Activated naive CD4-positive, alpha-beta T cell treated with anti-CD3 and anti-CD28 coated beads, Interleukin-2, amount 10 ng/mL, durations not matched to agents 7 days and 5 days (primary cell): ENCODE measurements at regions not wholly inside any gene's neighbourhood (a gene's known extent, or its start where the extent isn't known, plus 50 kb on each side); places are given as distances from the start of the nearest gene placed in this dataset.
A peak's percentile ranks its signal among the peaks of the same experiment; 100 is the strongest.

Experiments
- CTCF ChIA-PET: fragments of 350-600 bp; sonication (Branson Sonifier 250); formaldehyde crosslinking; loops from one replicate; lab custom pipeline; 2021; ENCODE audit warnings: antibody characterized with exemption; lab: Charles Lee
- DNase-seq: peaks from one replicate; pipeline ENCODE4 v3.0.0-alpha.2; 2020
- H3K27ac Mint-ChIP-seq: one replicate; pipeline ENCODE4 v1.8.0; 2021; ENCODE audit warnings: mild to moderate bottlenecking, moderate library complexity, mixed read lengths
- H3K27me3 Mint-ChIP-seq: one replicate; pipeline ENCODE4 v1.8.0; 2021; ENCODE audit warnings: mild to moderate bottlenecking, mixed read lengths
- H3K36me3 Mint-ChIP-seq: one replicate; pipeline ENCODE4 v1.8.0; 2021; ENCODE audit warnings: mixed read lengths
- H3K4me1 Mint-ChIP-seq: one replicate; pipeline ENCODE4 v1.8.0; 2021; ENCODE audit warnings: mixed read lengths
- H3K4me3 Mint-ChIP-seq: one replicate; pipeline ENCODE4 v1.8.0; 2021; ENCODE audit warnings: mild to moderate bottlenecking, moderate library complexity, mixed read lengths
- H3K9me3 Mint-ChIP-seq: one replicate; pipeline ENCODE4 v1.8.0; 2021; ENCODE audit warnings: mixed read lengths

DNA sequence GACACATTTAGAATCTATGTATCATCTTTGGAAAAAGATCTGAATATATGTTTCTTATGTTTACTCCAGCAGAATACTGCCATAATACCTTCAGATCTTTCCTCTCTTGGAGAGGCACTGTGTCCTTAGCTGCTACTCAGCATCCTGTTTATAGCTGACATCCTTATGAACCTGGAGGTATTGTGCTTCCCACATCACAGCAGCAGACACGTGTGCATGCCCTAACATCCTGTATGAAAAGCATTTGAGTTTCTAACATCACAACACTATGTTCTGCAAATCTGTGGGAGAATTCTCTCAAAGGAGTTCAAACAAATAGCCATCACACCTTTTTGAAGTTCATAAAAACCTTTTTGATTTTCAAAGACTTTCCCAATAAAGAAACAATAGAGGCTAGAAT is 216.0 kb downstream of the GJA1 start:
- Mint-ChIP-seq H3K27ac (peak overlapping the region; percentile 88), H3K4me1 (peaks cover 37% of the 10 kb centered on the region), H3K4me3 (no peak overlapping the region), H3K9me3 (no peaks in the 10 kb centered on the region), H3K27me3 (no peaks in the 10 kb centered on the region), H3K36me3 (no peaks in the 10 kb centered on the region)
- peak; percentile 46 for DNase-seq
- CTCF ChIA-PET = no interaction called here

DNA sequence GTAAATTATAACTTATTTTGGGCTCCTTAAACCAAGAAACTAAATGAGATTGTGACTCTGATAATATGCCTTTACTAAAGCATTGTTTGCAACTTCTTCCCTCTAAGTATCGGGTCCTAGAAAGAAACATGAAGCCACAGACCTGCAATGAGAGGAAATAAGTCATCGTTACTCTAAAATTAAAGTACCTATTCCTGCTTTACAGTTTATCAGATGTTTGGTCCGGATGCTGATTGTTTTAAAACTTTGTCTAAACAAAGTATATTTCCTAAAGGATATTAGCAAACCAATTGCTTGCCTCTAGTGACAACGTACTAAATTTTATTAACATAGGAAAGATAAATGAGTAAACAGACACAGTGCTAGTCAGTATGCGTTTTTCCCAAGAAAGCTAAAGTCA is 216.8 kb downstream of the GJA1 start:
- H3K4me1 Mint-ChIP-seq = peaks cover 37% of the 10 kb centered on the region
- no peaks in the 10 kb centered on the region for H3K36me3 Mint-ChIP-seq
- no peak for DNase-seq
- CTCF ChIA-PET = no interaction called here
- H3K9me3 Mint-ChIP-seq = no peaks in the 10 kb centered on the region
- H3K27ac Mint-ChIP-seq = peak overlapping the region; percentile 88
- peak overlapping the region; percentile 27 for H3K4me3 Mint-ChIP-seq
- H3K27me3 Mint-ChIP-seq = no peaks in the 10 kb centered on the region

DNA sequence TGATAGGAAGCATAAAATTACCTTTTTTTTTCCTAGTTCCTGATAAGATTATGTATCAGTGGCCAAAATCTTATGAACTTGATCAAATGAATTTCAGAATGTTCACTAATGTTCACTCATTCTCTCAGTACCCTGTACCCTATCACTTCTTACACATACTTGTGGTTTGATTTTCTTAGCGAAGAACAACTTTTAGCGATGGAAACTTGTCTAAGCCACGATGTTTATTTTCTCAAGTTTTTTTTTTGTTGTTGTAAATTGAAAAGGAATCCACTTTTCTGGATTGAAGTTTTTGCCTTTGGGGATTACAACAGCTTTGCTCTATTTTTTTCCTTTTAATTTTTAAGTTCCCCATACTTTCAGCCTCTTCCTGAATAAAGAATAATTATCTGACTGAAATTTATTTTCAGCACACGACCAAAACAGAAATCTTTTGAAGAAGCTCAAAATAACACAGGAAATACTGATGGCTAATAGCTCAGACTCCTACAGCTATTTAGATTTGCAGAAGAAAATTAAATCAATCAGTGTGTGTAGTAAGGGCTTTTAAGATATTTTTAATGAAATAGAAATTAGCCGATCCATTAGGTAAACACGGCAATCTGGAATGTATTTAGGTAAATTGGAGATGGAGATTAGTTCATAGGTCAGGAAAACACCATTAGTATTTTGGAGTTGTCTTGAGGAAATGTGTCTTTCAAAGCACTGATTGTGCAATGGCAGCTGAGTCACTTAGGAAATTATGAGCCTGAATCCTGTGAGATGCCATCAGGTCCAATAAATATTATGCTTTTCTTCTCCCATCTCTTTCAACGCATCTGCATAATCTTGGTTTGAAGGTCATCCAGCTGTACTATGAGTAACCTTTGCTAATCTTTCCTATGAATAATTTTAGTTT is 217.5 kb downstream of the GJA1 start:
- no peaks in the 10 kb centered on the region for H3K27me3 Mint-ChIP-seq
- no peak for DNase-seq

DNA sequence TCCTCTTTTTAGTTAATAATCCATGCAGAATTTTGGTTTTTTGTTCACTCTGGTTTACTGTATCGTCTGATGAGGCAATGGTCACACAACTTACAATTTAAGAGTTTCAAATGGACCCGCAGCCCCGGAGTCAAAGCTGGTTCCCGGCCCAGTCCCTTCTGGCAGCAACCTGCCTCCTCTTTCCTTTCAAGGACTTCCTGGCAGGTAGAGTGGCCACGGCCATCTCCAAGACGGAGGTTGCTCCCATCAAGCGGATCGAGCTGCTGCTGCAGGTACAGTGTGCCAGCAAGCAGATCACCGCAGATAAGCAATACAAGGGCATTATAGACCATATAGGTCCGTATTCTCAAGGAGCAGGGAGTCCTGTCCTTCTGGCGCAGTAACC is 218.2 kb downstream of the GJA1 start:
- CTCF ChIA-PET = no interaction called here
- DNase-seq = no peak
- Mint-ChIP-seq H3K4me1 (peaks cover 37% of the 10 kb centered on the region), H3K27me3 (no peaks in the 10 kb centered on the region), H3K4me3 (no peak overlapping the region), H3K27ac (no peak overlapping the region), H3K9me3 (no peaks in the 10 kb centered on the region), H3K36me3 (no peaks in the 10 kb centered on the region)

More for the DNA sequence above, 217.5 kb downstream of the GJA1 start:
- no peak overlapping the region for H3K4me3 Mint-ChIP-seq
- CTCF ChIA-PET = no interaction called here
- no peaks in the 10 kb centered on the region for H3K9me3 Mint-ChIP-seq
- no peaks in the 10 kb centered on the region for H3K36me3 Mint-ChIP-seq
- no peak overlapping the region for H3K27ac Mint-ChIP-seq
- H3K4me1 Mint-ChIP-seq = peaks cover 37% of the 10 kb centered on the region

DNA sequence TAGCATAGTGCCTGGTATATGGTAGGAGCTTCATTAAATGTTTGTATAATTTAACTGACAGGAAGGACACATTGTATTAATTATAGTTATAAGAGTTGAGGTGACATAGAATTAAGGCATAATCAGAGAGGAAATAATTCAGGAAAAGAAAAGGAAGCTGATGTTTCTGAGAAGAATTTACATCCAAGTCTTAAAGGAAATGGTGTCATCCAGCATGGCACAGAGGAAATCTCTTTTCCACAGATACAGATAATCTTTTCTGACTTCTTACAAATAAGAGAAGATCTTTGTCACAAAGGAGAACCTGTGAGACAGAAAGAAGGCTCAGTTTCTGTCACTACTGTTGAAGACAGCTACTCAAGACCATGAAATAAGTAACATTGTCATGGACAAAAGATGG is 222.5 kb downstream of the GJA1 start:
- Mint-ChIP-seq H3K4me1 (peaks cover 6% of the 10 kb centered on the region), H3K27ac (no peak overlapping the region), H3K4me3 (no peak overlapping the region), H3K36me3 (no peaks in the 10 kb centered on the region), H3K9me3 (no peaks in the 10 kb centered on the region), H3K27me3 (no peaks in the 10 kb centered on the region)
- CTCF ChIA-PET = no interaction called here
- DNase-seq = no peak

DNA sequence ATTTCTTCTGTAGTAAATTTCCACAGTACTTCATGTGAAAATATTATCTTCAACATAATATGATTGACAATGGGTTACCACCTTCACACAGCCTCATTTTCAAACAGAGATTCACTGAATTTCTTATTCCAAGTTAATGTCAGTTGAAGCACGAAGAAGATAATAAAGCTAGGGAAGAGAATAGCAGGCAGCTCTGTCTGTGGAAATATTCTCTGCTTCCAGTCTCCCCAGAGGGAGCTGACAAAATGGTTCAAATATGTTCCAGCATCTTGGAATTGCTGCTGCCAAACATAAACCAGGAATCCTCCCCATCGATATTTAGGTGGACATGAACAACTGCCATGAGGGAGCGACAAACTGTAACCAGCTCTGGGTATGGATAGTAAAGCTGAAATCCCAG is 224.8 kb downstream of the GJA1 start:
- Mint-ChIP-seq H3K4me1 (no peaks in the 10 kb centered on the region), H3K36me3 (no peaks in the 10 kb centered on the region), H3K27me3 (no peaks in the 10 kb centered on the region), H3K9me3 (no peaks in the 10 kb centered on the region), H3K27ac (no peak overlapping the region), H3K4me3 (no peak overlapping the region)
- DNase-seq = no peak
- CTCF ChIA-PET = no interaction called here

DNA sequence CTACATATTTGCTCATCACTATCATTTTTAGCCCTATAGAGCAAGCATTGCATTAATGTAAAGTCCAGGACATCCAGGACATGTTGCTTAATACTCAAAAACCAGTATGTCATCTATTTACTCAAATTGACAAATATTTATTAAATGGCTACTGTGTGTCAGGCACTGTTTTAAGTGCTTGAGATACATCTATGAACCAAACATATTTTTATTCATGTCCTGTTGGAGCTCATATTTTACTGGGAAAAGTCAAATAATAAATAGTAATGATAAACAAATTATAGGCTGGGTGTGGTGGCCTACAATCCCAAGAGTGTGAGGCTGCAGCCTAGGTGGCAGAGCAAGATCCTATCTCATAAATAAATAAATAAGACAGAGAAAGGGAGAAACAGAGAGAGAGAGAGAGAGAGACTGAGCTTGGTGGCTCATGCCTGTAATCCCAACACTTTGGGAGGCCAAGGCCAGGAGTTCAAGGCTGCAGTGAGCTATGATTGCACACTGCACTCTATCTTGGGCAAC is 227.9 kb downstream of the GJA1 start:
- Mint-ChIP-seq H3K36me3 (no peaks in the 10 kb centered on the region), H3K4me1 (no peaks in the 10 kb centered on the region), H3K27ac (no peak overlapping the region), H3K4me3 (no peak overlapping the region), H3K9me3 (no peaks in the 10 kb centered on the region), H3K27me3 (no peaks in the 10 kb centered on the region)
- DNase-seq = no peak
- CTCF ChIA-PET = no interaction called here

DNA sequence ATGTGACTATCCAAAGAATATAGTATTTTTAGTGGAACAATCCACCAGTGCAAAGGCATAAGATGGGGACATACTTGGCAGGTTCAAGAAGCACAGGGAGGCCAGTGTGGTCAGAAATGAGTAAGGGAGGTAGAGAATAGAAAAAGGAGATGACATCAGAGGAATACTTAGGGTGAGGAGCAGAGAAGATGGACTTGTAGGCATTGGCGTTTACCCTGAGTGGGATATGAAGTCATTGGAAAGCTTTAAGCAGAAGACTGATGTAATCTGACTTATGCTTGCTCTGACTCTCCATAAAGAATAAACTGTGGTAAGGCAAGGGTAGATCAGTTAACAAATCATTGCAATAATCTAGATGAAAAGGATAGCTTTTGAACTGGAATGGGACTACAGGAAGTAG is 228.7 kb downstream of the GJA1 start:
- H3K4me3 Mint-ChIP-seq = no peak overlapping the region
- H3K4me1 Mint-ChIP-seq = no peaks in the 10 kb centered on the region
- H3K27me3 Mint-ChIP-seq = no peaks in the 10 kb centered on the region
- no peaks in the 10 kb centered on the region for H3K36me3 Mint-ChIP-seq
- H3K9me3 Mint-ChIP-seq = no peaks in the 10 kb centered on the region
- no peak for DNase-seq
- CTCF ChIA-PET = no interaction called here
- no peak overlapping the region for H3K27ac Mint-ChIP-seq

DNA sequence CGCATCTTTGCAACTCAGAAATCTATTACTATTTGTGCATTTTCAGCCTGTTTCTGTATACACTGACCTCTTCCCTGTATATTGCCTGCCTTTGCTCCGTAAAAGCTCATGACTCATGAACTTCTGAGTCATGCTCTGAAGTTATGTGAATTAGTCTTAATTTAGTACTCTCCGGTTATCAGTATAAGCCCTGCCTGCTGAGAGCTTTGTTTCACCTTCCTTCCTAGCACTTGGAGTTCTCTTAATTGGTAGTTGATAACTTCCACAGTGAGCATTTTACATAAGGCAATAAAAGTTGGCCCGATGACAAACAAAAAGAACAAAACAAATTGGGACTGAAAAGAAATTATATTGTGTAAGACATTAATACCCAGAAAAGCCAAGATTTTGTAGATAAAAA is 231.4 kb downstream of the GJA1 start:
- Mint-ChIP-seq H3K27ac (no peak overlapping the region), H3K27me3 (no peaks in the 10 kb centered on the region), H3K9me3 (no peaks in the 10 kb centered on the region), H3K4me3 (no peak overlapping the region), H3K36me3 (no peaks in the 10 kb centered on the region), H3K4me1 (no peaks in the 10 kb centered on the region)
- CTCF ChIA-PET = no interaction called here
- no peak for DNase-seq

DNA sequence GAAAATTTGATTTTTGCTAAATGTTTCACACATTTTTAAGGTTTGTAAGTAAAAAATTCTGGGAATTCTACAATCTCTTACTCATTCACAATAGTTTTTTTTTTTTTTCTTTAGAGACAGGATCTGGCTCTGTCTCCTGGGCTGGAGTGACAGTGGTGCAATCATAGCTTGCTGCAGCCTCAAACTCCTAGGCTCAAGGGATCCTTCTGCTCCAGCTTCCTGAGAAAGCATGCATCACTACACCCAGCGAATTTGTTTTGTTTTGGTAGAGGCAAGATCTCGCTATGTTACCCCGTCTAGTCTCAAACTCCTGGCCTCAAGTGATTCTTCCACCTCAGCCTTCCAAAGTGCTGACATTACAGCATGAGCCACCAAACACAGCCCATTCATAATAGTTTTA is 232.8 kb downstream of the GJA1 start:
- H3K27ac Mint-ChIP-seq = no peak overlapping the region

DNA sequence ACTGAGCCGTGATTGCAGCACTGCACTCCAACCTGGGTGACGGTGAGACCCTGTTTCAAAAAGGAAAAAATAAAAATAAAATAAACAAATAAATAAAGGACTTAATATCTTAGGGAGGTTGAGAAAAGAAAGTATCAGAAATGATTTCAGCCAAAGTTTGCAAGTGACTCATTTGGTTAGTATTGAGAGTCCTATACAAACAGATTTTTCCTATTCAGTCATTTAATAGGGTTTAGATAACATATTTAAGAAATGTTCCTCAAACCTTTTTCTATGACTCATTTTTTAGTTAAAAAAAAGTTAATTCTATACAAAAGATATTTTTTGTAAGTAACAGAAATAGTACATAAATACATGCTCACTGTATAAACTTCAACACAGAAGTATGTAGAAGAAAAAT is 235.1 kb downstream of the GJA1 start:
- CTCF ChIA-PET = no interaction called here
- Mint-ChIP-seq H3K4me3 (no peak overlapping the region), H3K36me3 (no peaks in the 10 kb centered on the region), H3K27me3 (no peaks in the 10 kb centered on the region), H3K27ac (no peak overlapping the region), H3K9me3 (no peaks in the 10 kb centered on the region), H3K4me1 (no peaks in the 10 kb centered on the region)
- DNase-seq = no peak

More for the DNA sequence above, 232.8 kb downstream of the GJA1 start:
- no peaks in the 10 kb centered on the region for H3K27me3 Mint-ChIP-seq
- no peak overlapping the region for H3K4me3 Mint-ChIP-seq
- H3K4me1 Mint-ChIP-seq = no peaks in the 10 kb centered on the region
- CTCF ChIA-PET = no interaction called here
- DNase-seq = no peak
- no peaks in the 10 kb centered on the region for H3K36me3 Mint-ChIP-seq
- no peaks in the 10 kb centered on the region for H3K9me3 Mint-ChIP-seq

DNA sequence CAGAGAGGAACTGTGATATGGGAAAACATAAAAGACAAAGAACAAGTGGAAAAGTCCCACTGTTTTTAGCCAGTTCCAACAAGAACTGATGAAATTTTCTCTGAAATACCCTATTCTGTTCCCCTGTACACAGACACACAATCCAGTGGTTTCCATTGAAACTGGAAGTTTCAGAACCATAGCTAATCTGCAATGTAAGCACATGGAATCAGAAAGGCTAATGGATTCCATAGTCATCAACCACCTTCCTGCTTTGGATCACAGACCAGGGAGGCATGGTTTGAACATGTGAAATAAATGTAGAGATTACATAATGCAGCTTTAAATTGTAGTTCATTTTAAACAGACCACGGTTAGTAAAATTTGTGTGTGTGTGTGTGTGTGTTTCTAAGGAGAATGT is 242.1 kb downstream of the GJA1 start:
- no peaks in the 10 kb centered on the region for H3K27me3 Mint-ChIP-seq
- DNase-seq = no peak
- H3K36me3 Mint-ChIP-seq = no peaks in the 10 kb centered on the region
- CTCF ChIA-PET = no interaction called here
- no peak overlapping the region for H3K27ac Mint-ChIP-seq
- H3K4me1 Mint-ChIP-seq = no peaks in the 10 kb centered on the region
- H3K4me3 Mint-ChIP-seq = no peak overlapping the region
- H3K9me3 Mint-ChIP-seq = no peaks in the 10 kb centered on the region

DNA sequence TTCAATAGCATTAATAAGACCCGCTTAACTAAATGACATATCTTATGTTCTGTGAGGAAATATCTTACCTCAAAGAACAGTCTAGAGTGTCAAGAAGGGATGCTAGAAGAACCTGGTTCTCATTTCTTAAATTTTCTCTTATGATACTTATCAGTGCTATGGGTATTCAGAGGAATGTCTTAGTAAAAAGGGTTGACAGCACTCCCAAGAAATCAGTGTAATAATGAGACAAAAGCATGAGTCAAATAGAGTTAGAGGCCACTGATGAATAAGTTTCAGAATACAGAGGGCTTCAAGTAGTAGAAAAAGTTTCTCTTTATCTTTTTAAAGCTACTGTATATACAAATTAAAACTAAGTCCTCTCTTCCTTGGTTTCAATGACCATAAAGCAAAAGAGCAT is 242.8 kb downstream of the GJA1 start:
- H3K4me1 Mint-ChIP-seq = no peaks in the 10 kb centered on the region
- H3K27me3 Mint-ChIP-seq = no peaks in the 10 kb centered on the region
- no peaks in the 10 kb centered on the region for H3K9me3 Mint-ChIP-seq
- H3K36me3 Mint-ChIP-seq = no peaks in the 10 kb centered on the region
- DNase-seq = no peak
- no peak overlapping the region for H3K27ac Mint-ChIP-seq
- CTCF ChIA-PET = no interaction called here
- no peak overlapping the region for H3K4me3 Mint-ChIP-seq

DNA sequence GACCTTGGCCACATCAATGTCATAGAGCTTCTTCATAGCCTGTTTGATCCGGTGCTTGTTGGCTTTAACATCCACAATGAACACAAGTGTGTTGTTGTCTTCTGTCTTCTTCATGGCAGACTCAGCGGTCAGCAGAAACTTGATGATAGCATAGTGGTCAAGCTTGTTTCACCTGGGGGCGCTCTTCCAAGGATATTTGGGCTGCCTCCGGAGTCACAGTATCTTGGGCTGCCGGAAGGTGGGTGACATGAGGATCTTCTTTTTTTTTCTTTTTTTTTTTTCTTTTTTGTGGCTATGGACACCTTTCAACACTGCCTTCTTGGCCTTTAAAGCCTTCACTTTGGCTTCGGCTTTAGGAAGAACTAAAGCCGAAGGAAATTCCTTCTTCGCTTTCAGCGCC is 244.6 kb downstream of the GJA1 start:
- no peak overlapping the region for H3K27ac Mint-ChIP-seq
- H3K27me3 Mint-ChIP-seq = no peaks in the 10 kb centered on the region
- no peaks in the 10 kb centered on the region for H3K36me3 Mint-ChIP-seq
- H3K4me3 Mint-ChIP-seq = no peak overlapping the region
- no peaks in the 10 kb centered on the region for H3K4me1 Mint-ChIP-seq
- no peaks in the 10 kb centered on the region for H3K9me3 Mint-ChIP-seq
- CTCF ChIA-PET = no interaction called here
- DNase-seq = no peak

DNA sequence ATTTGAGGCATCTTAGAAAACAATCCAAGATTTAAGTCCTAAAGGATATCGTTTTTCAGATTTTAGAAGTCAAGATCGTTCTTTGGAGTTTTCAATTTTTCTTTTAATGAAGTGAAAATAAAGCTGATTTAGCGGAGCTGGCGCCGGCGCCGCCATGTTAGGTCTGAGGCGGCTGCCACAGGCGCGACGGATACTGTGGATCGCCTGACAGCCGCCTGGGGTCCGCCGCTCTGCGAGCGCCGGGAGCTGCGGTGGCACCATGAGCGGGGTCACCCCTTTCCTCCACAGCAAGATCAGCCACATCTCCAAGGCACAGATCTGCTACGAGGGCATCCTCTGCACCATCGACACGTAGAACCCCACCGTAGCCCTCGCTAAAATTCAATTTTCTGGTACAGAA is 247.2 kb downstream of the GJA1 start:
- no peaks in the 10 kb centered on the region for H3K4me1 Mint-ChIP-seq
- no peak for DNase-seq
- H3K4me3 Mint-ChIP-seq = no peak overlapping the region
- CTCF ChIA-PET = no interaction called here
- H3K27me3 Mint-ChIP-seq = no peaks in the 10 kb centered on the region
- H3K27ac Mint-ChIP-seq = no peak overlapping the region
- no peaks in the 10 kb centered on the region for H3K9me3 Mint-ChIP-seq
- no peaks in the 10 kb centered on the region for H3K36me3 Mint-ChIP-seq
